Right cardiac atrium (tissue), 5 donors: ENCODE measurements at regions not wholly inside any gene's neighbourhood (a gene's known extent, or its start where the extent isn't known, plus 50 kb on each side); places are given as distances from the start of the nearest gene placed in this dataset.
A peak's percentile ranks its signal among the peaks of the same experiment; 100 is the strongest.

Source experiments
- ATAC-seq, 2 donors: fragments of 200-7000 bp; cut with Tn5 transposase; one replicate each; pipeline versions ENCODE4 v1.8.0 to v1.9.1; 2020; ENCODE audit warnings: moderate library complexity in 2 of 2, mild to moderate bottlenecking in 1 of 2
- DNase-seq, 3 donors: peaks; one replicate each; pipeline ENCODE4 v3.0.0-alpha.2; 2020
- H3K27ac ChIP-seq: one replicate; pipeline ENCODE4 v1.5.1; 2013; ENCODE audit warnings: mild to moderate bottlenecking, low read length, control low read depth, moderate library complexity
- H3K27me3 ChIP-seq: one replicate; pipeline ENCODE4 v1.6.1; 2013; ENCODE audit not compliant: control insufficient read depth, insufficient read depth
- H3K4me1 ChIP-seq: one replicate; pipeline ENCODE4 v1.6.1; 2013; ENCODE audit warnings: low read length; ENCODE audit not compliant: control insufficient read depth, insufficient read depth
- H3K4me3 ChIP-seq: one replicate; pipeline ENCODE4 v1.5.1; 2013; ENCODE audit warnings: low read length, control low read depth
- H3K9me3 ChIP-seq: one replicate; pipeline ENCODE4 v1.6.1; 2013; ENCODE audit warnings: low read length; ENCODE audit not compliant: control insufficient read depth
- WGBS: extraction: QIAGEN DNeasy Blood & Tissue Kit; methylation state at CpG from one replicate; pipeline ENCODE4 v1.1.7; 2013; 5-methylcytosine and 5-hydroxymethylcytosine counted together
- intact Hi-C, 4 donors: fragments of 100-400 bp; cut with DNase I; formaldehyde crosslinking; loops; one replicate each; pipeline versions ENCODE4 v1.11.0 to v1.14.0; 2022 to 2023
- donor health status: healthy with polysubstance abuse.
- donor health status: DM: no; HTN: yes; CAD: no.
- donor health status: DM: no; HTN: no; CAD: no.
- donor health status: DM: no; HTN: yes; CAD: no; lungs with severe emphysema.
- donor health status: DM: yes; HTN: yes; CAD: no.

DNA sequence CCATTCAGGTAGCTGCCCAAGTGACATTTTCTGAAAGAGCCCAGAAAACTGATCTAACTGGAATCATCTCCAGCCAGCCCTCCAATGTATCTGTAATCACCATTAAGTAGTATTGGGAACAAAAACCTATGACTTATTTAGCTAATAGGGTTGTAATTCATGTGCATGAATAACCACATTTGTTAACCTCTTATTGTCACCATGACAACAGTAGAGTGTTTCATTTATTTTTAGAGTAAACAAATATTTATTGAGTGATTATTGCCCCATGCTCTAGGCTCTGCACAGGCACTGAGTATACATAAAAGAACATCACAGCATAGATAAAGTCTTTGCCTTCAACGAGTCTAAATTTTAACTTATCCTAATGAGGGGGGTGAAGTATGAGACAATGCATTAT lies 265.4 kb upstream of the UBE2E3 start:
- no peaks in the 10 kb centered on the region for H3K27me3 ChIP-seq
- DNase-seq: no peak
- no peak for ATAC-seq
- 57% methylated on average over 1 of the region's 1 CpG for WGBS
- no peaks in the 10 kb centered on the region for H3K4me1 ChIP-seq
- H3K9me3 ChIP-seq: no peaks in the 10 kb centered on the region
- H3K27ac ChIP-seq: no peak overlapping the region
- no peak overlapping the region for H3K4me3 ChIP-seq
- intact Hi-C loops: no loop called here

GRCh38 chr2:180709392-180710145 lies 270.8 kb upstream of the UBE2E3 start:
- no peak overlapping the region for H3K27ac ChIP-seq
- no peak overlapping the region for H3K4me3 ChIP-seq
- no peaks in the 10 kb centered on the region for H3K9me3 ChIP-seq
- no peaks in the 10 kb centered on the region for H3K4me1 ChIP-seq
- no peaks in the 10 kb centered on the region for H3K27me3 ChIP-seq
- DNase-seq (no peak), ATAC-seq (no peak)
- intact Hi-C loops: no loop called here
- 95% methylated on average over 5 of the region's 5 CpGs for WGBS

GRCh38 chr2:180707884-180708205 lies 272.6 kb upstream of the UBE2E3 start:
- Histone ChIP-seq H3K4me3 (no peak overlapping the region), H3K27ac (no peak overlapping the region), H3K4me1 (no peaks in the 10 kb centered on the region), H3K27me3 (no peaks in the 10 kb centered on the region), H3K9me3 (no peaks in the 10 kb centered on the region)
- intact Hi-C loops: no loop called here
- DNase-seq (no peak), ATAC-seq (no peak)

- DNase-seq (no peak), ATAC-seq (no peak)
- WGBS: 59% methylated on average over 3 of the region's 3 CpGs
- Histone ChIP-seq H3K4me1 (no peaks in the 10 kb centered on the region), H3K27ac (no peak overlapping the region), H3K27me3 (no peaks in the 10 kb centered on the region), H3K4me3 (no peak overlapping the region), H3K9me3 (no peaks in the 10 kb centered on the region)
- intact Hi-C loops: no loop called here
These were observed 273.1 kb upstream of the UBE2E3 start for GRCh38 chr2:180707175-180707883.

- Histone ChIP-seq H3K4me1 (no peaks in the 10 kb centered on the region), H3K4me3 (no peak overlapping the region), H3K27ac (no peak overlapping the region), H3K9me3 (no peaks in the 10 kb centered on the region), H3K27me3 (no peaks in the 10 kb centered on the region)
- ATAC-seq (no peak), DNase-seq (no peak)
- intact Hi-C loops: no loop called here
These were observed 273.7 kb upstream of the UBE2E3 start for GRCh38 chr2:180706694-180707093.

- H3K4me1 ChIP-seq: no peaks in the 10 kb centered on the region
- H3K9me3 ChIP-seq: no peaks in the 10 kb centered on the region
- H3K27me3 ChIP-seq: no peaks in the 10 kb centered on the region
- H3K4me3 ChIP-seq: no peak overlapping the region
- intact Hi-C loops: no loop called here
- no peak for ATAC-seq
- no peak overlapping the region for H3K27ac ChIP-seq
- DNase-seq: no peak
- WGBS: 85% methylated on average over 1 of the region's 1 CpG
These were observed 274.9 kb upstream of the UBE2E3 start for GRCh38 chr2:180705551-180705950.

DNA sequence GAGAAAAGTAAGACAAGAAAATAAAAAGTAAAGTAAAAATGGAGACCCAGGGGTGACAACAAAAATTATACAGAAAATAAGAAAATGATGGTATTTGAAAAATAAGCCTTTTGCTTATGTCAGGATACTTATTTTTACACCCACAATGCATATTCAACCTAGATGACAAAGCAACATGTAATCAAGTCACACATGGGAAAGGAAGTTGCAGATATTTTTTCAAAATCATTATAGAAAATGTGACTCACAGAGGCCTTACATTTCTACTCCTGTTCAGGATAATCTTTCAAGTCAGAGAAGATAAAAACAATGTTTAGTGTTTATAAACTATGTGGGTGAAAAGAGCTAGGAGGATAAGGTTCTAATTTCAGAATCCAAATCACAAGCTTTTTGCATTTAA lies 275.3 kb upstream of the UBE2E3 start:
- intact Hi-C loops: no loop called here
- ATAC-seq: no peak
- no peak overlapping the region for H3K4me3 ChIP-seq
- no peak overlapping the region for H3K27ac ChIP-seq
- no peaks in the 10 kb centered on the region for H3K27me3 ChIP-seq
- H3K9me3 ChIP-seq: no peaks in the 10 kb centered on the region
- no peaks in the 10 kb centered on the region for H3K4me1 ChIP-seq
- DNase-seq: no peak

- 84% methylated on average over 4 of the region's 4 CpGs for WGBS
- H3K9me3 ChIP-seq: no peaks in the 10 kb centered on the region
- ATAC-seq (peak in 1 of 2 donors; percentile 36), DNase-seq (peak in 1 of 3 donors; percentile 43)
- H3K4me3 ChIP-seq: no peak overlapping the region
- no peaks in the 10 kb centered on the region for H3K4me1 ChIP-seq
- intact Hi-C loops: no loop called here
- no peak overlapping the region for H3K27ac ChIP-seq
- no peaks in the 10 kb centered on the region for H3K27me3 ChIP-seq
These were observed 280.6 kb upstream of the UBE2E3 start for GRCh38 chr2:180699657-180700361.

GRCh38 chr2:180698668-180699067 lies 281.7 kb upstream of the UBE2E3 start:
- ATAC-seq (no peak), DNase-seq (no peak)
- H3K27me3 ChIP-seq: no peaks in the 10 kb centered on the region
- no peak overlapping the region for H3K27ac ChIP-seq
- H3K4me1 ChIP-seq: no peaks in the 10 kb centered on the region
- H3K4me3 ChIP-seq: no peak overlapping the region
- 85% methylated on average over 3 of the region's 3 CpGs for WGBS
- no peaks in the 10 kb centered on the region for H3K9me3 ChIP-seq
- intact Hi-C loops: no loop called here

DNA sequence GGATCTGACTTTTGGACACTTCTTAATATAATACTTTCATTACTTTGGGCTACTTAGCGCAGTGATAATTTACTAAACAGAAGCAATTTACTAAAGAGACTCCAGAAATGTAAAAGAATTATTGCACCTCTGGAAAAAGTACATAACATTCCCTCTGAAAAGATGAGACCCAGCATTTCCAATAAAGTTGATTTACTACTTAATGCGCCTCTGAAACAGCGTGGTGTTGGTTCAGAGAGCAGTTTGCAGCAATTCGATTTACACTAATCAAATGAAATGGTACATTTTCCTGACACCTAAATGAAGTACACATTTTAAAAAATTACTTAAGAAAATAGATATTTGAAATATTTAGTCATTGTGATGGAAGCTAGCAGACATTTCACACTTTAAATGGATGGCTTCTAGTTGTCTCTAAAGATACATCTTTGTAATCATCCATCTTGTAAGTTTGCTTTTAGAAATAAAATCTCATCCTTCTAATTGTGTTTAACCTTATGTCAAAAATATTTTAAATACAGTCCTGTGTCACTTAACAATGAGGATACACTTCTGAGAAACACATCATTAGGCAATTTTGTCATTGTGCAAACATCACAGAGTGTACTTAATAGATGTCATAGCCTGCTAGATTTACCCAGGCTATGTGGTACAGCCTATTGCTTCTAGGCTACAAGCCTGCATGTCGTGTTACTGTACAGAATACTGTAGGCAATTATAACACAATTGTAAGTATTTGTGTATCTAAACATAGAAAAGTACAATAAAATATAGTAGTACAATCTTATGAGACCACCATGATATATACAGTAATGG lies 284.6 kb upstream of the UBE2E3 start:
- WGBS: 84% methylated on average over 5 of the region's 5 CpGs
- no peaks in the 10 kb centered on the region for H3K9me3 ChIP-seq
- H3K4me3 ChIP-seq: no peak overlapping the region
- intact Hi-C loops: no loop called here
- H3K27ac ChIP-seq: no peak overlapping the region
- H3K4me1 ChIP-seq: no peaks in the 10 kb centered on the region
- no peak for DNase-seq
- H3K27me3 ChIP-seq: no peaks in the 10 kb centered on the region
- ATAC-seq: no peak
